ENCODE measurements at regions not wholly inside any gene's neighbourhood (a gene's known extent, or its start where the extent isn't known, plus 50 kb on each side); places are given as distances from the start of the nearest gene placed in this dataset.

GRCh38 chr11:109785714-109786113 is 307.5 kb upstream of the ZC3H12C start:
- DNase-seq (ENCODE audit: extremely low spot score, unreplicated experiment) = no peak

GRCh38 chr11:109788948-109789490 is 304.2 kb upstream of the ZC3H12C start:
- H3K4me3 Mint-ChIP-seq (ENCODE audit: unreplicated experiment) = no peak overlapping the region
- TF ChIP-seq CTCF (IDR thresholded peaks at IDR 0.05) = no peak
- H3K36me3 Mint-ChIP-seq (ENCODE audit: unreplicated experiment) = no peaks in the 10 kb centered on the region
- peaks cover 1% of the 10 kb centered on the region for H3K9me3 Mint-ChIP-seq (ENCODE audit: unreplicated experiment)
- DNase-seq (ENCODE audit: extremely low spot score, unreplicated experiment) = no peak
- H3K4me1 Mint-ChIP-seq (ENCODE audit: unreplicated experiment) = peaks cover 33% of the 10 kb centered on the region
- no peaks in the 10 kb centered on the region for H3K27me3 Mint-ChIP-seq (ENCODE audit: unreplicated experiment)
- no peak overlapping the region for H3K27ac Mint-ChIP-seq (ENCODE audit: unreplicated experiment)

More at GRCh38 chr11:109785714-109786113, 307.5 kb upstream of the ZC3H12C start:
- Mint-ChIP-seq H3K4me3 (ENCODE audit: unreplicated experiment) (no peak overlapping the region), H3K4me1 (ENCODE audit: unreplicated experiment) (peaks cover 52% of the 10 kb centered on the region), H3K27ac (ENCODE audit: unreplicated experiment) (no peak overlapping the region), H3K36me3 (ENCODE audit: unreplicated experiment) (no peaks in the 10 kb centered on the region), H3K9me3 (ENCODE audit: unreplicated experiment) (no peaks in the 10 kb centered on the region), H3K27me3 (ENCODE audit: unreplicated experiment) (no peaks in the 10 kb centered on the region)
- no peak for TF ChIP-seq CTCF (IDR thresholded peaks at IDR 0.05)

GRCh38 chr11:109789901-109790300 is 303.3 kb upstream of the ZC3H12C start:
- DNase-seq (ENCODE audit: extremely low spot score, unreplicated experiment) = no peak
- Mint-ChIP-seq H3K4me1 (ENCODE audit: unreplicated experiment) (peaks cover 28% of the 10 kb centered on the region), H3K27me3 (ENCODE audit: unreplicated experiment) (no peaks in the 10 kb centered on the region), H3K36me3 (ENCODE audit: unreplicated experiment) (no peaks in the 10 kb centered on the region), H3K9me3 (ENCODE audit: unreplicated experiment) (peaks cover 6% of the 10 kb centered on the region), H3K4me3 (ENCODE audit: unreplicated experiment) (no peak overlapping the region), H3K27ac (ENCODE audit: unreplicated experiment) (no peak overlapping the region)
- no peak for TF ChIP-seq CTCF (IDR thresholded peaks at IDR 0.05)

- Mint-ChIP-seq H3K4me3 (ENCODE audit: unreplicated experiment) (no peak overlapping the region), H3K36me3 (ENCODE audit: unreplicated experiment) (no peaks in the 10 kb centered on the region), H3K9me3 (ENCODE audit: unreplicated experiment) (peaks cover 6% of the 10 kb centered on the region), H3K27ac (ENCODE audit: unreplicated experiment) (no peak overlapping the region), H3K27me3 (ENCODE audit: unreplicated experiment) (no peaks in the 10 kb centered on the region), H3K4me1 (ENCODE audit: unreplicated experiment) (peaks cover 18% of the 10 kb centered on the region)
- no peak for DNase-seq (ENCODE audit: extremely low spot score, unreplicated experiment)
- TF ChIP-seq CTCF (IDR thresholded peaks at IDR 0.05) = peak; percentile 8
Observed at GRCh38 chr11:109791337-109791736, 301.9 kb upstream of the ZC3H12C start.

- no peaks in the 10 kb centered on the region for H3K27me3 Mint-ChIP-seq (ENCODE audit: unreplicated experiment)
- H3K36me3 Mint-ChIP-seq (ENCODE audit: unreplicated experiment) = no peaks in the 10 kb centered on the region
- H3K4me3 Mint-ChIP-seq (ENCODE audit: unreplicated experiment) = no peak overlapping the region
- TF ChIP-seq CTCF (IDR thresholded peaks at IDR 0.05) = no peak
- H3K27ac Mint-ChIP-seq (ENCODE audit: unreplicated experiment) = no peak overlapping the region
- H3K9me3 Mint-ChIP-seq (ENCODE audit: unreplicated experiment) = peaks cover 6% of the 10 kb centered on the region
- DNase-seq (ENCODE audit: extremely low spot score, unreplicated experiment) = no peak
- H3K4me1 Mint-ChIP-seq (ENCODE audit: unreplicated experiment) = peaks cover 3% of the 10 kb centered on the region
Observed at GRCh38 chr11:109794501-109794900, 298.7 kb upstream of the ZC3H12C start.

All from osteocyte (in vitro differentiated cells).